HuH-7 (cell line): ENCODE measurements at regions not wholly inside any gene's neighbourhood (a gene's known extent, or its start where the extent isn't known, plus 50 kb on each side); places are given as distances from the start of the nearest gene placed in this dataset.

Experiments
- DNase-seq: peaks from one replicate; pipeline ENCODE4 v3.0.0; 2011; ENCODE audit warnings: low spot score

- DNase-seq, result no peak
Observed at GRCh38 chr21:41671212-41671762, 95.6 kb downstream of the RIPK4 start.

DNA sequence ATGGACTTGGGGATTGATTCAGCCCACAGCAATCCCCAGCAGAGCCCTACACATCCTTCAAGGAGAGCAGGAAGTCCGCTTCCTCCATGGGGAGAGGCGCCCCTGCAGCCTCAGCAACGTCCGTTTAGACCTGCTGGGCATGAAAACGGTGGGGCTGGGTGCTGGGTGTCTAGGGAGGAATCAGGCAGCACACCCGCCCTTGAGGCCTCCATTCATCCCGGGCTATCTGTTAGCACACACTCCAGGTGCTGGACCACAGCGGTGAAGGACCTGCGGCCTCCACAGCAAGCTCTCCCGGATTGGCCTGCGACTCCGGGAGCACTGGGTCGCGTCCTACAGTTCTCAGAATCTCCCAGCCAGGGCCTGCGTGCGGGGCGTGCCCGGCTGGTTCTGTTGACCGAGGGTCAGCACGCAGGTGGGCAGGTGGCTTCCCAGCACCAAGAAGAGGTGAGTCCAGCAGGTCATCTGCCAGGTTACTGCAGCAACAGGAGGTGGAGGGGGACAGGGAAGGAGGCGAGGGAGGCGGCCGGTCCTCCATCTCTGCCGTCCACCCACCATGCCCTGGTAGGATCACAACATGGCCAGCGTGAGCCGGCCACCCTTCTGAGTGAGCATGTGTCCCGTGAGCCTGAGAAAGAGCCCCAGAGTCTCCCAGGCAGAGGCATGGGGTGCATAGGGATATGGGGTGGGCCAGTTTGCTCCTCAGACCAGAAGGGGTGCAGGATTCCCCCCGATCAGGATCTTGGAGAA, 96.6 kb downstream of the RIPK4 start:
- no peak for DNase-seq

DNA sequence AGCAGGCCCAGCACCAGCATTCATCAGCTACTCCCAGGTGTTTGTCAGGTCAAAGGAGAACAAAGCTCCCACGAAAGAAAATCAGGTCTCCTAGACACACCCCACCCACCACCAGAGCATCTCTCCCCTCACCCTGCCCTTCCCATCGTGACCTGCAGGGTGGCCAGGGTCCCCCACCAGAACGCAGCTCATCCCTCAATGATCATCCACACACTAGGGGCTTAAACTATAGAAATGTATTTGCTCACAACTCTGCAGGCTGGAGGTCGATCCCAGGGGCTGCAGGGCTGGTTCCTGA, 97.4 kb downstream of the RIPK4 start:
- DNase-seq, result no peak

GRCh38 chr21:41668686-41669532, 97.9 kb downstream of the RIPK4 start:
- no peak for DNase-seq

DNA sequence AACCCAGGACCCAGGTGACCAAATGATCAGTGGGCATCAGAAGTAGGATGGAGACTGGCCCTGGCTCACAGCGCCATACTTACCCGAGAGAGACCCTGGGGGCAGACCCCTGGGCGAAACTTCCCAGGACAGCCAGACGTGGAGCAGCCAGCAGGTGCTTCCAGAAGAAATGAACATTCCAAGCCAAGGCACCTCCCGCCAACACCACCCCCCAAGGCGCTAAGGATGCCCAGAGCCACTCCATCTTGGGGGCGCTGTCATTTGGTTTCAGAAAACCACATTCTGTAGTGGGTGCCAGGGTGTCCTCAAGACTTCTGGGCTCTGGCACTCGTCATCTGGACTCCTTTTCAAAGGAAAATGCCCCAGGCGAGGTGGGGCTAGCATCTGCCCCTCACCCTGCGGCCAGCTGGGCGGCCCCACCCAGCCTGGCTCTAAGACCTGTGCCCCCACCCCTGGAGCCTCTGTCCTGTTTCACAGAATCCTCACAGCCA, 98.8 kb downstream of the RIPK4 start:
- DNase-seq, result no peak

DNA sequence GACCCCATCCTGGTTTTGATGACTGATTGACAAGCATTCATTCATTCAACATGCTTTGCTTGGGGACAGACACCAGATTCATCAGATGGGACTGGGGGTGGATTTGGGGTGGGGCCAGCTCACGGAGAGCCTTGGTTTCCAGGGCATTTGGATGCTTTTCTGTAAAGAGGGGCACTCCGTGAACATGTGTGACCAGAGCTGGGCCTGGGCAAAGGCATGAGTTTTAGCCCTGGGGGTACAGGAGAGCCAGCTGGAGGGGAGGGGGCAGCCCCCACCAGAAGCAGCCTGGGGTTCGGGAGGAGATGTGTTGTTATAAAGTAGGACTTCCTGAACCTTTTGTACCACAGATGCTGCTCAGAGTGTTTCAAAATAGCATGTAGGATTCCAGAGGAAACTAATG, 99.7 kb downstream of the RIPK4 start:
- DNase-seq, result no peak

- no peak for DNase-seq
Observed at GRCh38 chr21:41666641-41667081, 100.2 kb downstream of the RIPK4 start.

DNA sequence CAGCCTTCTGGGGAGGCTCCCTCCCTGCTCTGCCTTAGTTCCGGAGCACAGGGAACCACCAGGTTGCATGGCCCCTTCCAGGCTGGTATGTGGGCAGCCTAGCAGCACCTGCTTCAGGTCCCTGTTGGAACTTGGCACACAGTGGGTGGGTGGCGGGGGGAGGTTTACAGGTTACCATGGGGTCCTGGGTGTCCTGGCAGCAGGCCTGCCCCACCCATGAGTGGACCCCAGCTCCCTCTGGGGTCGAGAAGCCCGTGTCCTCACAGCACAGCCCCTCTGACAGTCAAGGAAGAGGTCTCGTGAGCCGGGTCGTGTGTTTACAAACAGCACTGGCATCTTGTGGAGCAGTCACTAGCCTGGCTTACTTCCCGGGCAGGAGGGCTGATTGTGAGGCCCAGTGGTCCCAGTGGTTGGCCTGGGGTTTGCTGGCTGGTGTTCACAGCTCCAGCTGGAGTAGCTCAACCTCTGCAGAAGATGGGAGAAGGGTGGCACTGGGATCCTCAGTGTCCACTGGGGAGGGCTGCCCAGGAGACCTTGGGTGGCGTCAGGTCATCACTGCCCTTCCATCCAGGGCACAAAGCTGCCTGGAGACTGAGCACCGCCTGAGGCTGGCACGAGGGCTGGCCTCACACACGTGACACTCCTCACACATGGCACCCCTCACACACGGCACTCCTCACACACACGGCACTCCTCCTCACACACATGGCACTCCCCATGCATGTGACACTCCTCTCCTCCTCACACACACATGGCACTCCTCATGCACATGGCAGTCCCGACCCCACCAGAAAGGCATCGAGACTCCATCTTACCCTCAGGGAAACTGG, 100.9 kb downstream of the RIPK4 start:
- no peak for DNase-seq

DNA sequence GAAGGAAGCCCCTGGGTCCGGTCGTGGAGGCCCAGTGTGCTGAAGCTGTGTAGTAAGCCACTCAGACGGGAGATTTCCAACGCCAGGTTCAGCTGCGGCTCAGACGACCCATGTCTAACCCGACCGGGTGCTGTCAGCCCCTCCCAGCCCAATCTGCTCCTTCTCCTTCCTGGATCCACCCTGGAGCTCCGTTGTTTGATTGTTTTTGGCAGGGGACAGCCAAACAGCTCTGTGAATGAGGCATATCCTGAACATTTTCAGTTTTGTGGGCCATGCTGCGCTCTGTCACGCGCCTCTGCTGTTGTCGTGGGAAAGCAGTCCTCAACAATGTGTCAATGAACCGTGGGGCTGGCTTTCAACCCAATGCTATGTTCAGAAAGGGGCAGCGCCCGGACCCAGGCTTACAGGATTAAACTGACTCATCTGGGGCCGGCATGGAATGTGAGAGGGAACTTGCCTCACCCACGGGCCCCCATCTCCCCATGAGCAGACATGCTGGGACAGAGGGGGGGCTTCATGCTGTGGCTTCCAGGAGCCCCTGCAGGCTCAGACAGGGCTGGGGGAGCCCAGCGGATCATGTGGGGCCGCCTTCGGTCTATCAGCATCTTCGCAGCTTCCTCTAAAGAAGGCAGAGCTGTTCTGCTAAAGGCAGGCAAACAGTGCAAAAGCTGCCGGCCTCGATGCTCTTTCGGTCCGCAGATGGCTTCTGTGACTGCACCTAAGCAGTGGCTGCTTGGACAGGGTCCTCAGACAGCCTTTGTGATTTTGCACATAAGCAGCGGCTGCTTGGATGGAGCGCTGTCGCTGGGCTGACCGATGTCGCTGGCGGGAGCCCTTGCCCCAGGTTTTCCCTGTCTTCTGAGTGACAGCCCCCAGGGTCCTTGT, 101.7 kb downstream of the RIPK4 start:
- DNase-seq, result no peak

DNA sequence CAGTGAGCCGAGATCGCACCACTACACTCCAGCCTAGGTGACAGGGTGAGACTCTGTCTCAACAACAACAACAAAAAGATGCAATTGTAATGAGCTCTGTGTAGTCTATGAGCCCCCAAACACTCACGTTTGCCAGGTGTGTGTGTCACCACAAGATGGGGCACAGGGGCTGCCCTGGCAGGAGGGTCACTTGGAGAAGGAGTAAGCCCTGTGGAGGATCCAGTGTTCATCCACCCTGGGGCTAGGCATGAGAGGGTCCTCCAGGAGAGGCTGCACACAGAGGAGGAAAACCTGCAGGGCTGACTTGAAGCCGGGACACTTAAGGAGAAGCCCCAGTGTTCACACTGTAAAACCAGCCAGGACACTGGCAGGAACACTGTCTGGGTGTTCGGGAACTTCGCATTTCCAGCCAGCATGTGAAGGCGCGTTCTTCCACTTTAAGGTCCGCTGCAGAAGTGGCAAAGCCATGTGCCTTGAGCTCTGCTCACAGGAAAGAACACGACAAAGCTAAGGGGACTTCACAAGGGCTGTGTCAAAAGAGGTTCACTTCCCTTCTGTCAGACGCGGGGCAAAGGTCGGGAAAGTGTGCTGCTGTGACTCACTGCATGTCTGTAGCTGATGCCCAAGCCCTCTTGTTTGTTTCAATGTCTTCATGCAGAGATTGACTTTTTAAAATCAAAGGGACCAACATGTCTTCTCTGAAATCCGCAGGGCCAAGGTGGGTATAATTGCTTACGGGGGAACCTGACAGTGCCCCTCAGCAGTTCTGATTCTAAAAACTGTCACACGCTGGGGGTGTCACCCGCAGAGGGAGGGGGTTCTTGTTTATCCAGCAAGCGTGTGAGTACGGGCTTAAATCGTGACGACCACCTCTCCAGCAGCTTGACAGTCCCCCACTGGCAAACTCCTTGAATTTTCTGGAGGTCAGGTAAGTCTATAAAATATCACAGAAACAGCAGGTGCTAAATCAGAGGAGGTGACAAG, 102.8 kb downstream of the RIPK4 start:
- DNase-seq, result no peak

GRCh38 chr21:41662761-41663160, 104.1 kb downstream of the RIPK4 start:
- no peak for DNase-seq

- no peak for DNase-seq
Observed at GRCh38 chr21:41662161-41662560, 104.7 kb downstream of the RIPK4 start.

- DNase-seq, result no peak
Observed at GRCh38 chr21:41660748-41661147, 106.1 kb downstream of the RIPK4 start.

DNA sequence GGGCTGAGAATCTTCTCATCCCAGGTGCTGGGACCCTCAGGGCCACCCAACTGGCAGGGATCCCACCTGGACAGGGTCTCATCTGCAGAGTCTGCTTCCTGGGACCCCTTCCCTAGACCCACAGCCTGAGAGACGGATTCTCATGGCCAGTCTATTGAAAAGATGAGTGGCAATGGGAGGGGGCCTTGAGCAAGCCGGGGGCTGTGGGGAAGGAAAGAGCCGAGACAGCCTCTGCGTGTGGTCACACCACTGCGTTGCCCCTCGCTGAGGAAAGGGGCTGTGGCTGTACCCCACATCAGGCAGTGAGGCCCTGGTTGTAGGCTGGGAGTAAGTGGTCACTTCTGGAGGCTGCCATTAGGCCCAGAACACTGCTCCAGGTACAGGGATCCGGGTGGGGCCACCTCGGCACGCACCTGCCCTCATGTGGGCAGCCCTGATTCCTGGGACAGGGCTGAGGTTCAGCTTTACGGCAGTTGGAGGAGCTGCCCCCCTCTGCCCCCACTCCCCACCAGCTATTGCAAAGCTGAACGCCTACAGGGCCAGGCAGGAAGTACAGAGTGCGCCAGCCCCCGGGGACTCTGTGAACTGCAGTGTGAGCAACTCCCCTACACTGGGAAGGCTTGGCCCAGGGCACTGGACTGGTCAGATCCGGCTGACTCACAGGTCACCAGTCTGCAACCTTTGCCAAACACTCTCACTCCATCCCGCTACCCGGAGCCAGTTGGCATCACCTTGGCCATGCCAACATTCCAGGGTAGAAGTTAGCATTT, 106.9 kb downstream of the RIPK4 start:
- no peak for DNase-seq

- DNase-seq, result no peak
Observed at GRCh38 chr21:41656946-41657525, 109.8 kb downstream of the RIPK4 start.

GRCh38 chr21:41655259-41655658, 111.6 kb downstream of the RIPK4 start:
- DNase-seq, result no peak

GRCh38 chr21:41653954-41654491, 112.8 kb downstream of the RIPK4 start:
- no peak for DNase-seq

DNA sequence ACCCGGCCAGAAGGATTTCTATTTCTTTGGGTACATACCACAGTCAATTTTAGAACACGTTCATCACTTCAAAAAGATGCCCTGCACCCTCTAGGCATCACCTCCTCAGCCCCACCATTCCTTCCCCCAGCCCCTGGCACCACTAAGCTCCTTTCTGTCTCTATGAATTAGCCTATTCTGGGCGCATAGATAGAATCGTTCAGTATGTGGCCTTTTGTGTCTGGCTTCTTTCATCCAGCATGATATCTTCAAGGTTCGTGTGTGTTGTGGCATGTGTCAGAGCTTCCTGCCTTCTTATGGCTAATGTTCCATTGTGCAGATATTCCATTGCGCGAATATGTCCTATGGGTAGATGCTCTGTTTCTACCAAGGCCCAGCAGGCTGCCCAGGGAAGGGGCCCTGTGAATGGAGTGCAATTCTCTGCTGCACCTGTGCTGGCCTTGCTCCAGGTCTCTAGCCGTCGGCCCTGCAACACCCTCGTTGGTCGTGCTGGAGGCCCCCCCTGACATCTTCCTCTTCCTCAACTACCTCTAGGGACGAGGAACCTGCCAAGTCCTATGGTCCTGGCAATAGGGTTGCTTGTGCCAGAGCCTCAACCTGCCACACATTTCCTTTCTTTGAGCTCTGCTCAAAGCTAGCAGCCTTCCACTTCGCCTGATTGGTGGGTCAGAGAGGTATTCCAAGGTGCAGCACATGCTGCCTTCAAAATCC, 113.5 kb downstream of the RIPK4 start:
- DNase-seq, result no peak
